CD4-positive, CD25-positive, alpha-beta regulatory T cell (primary cell): ENCODE measurements at regions not wholly inside any gene's neighbourhood (a gene's known extent, or its start where the extent isn't known, plus 50 kb on each side); places are given as distances from the start of the nearest gene placed in this dataset.

ENCODE experiments used
- ATAC-seq, 2 donors: fragments of 150-1000 bp; cut with Tn5 transposase; one replicate each; pipeline ENCODE4 v1.10.0; 2021; ENCODE audit warnings: low read depth in 2 of 2, moderate number of reproducible peaks in 2 of 2, moderate library complexity in 1 of 2
- DNase-seq, 3 donors: peaks; one replicate each; pipeline versions ENCODE4 v3.0.0 to v3.0.0-alpha.2; 2012 to 2022; ENCODE audit warnings: mixed read lengths in 1 of 3
- H3K27ac ChIP-seq: one replicate; pipeline ENCODE4 v1.7.0; 2013; ENCODE audit warnings: mild to moderate bottlenecking, low read length; ENCODE audit not compliant: insufficient read depth, poor library complexity, severe bottlenecking
- H3K27me3 ChIP-seq: one replicate; pipeline ENCODE4 v1.7.0; 2013; ENCODE audit warnings: low read length; ENCODE audit not compliant: control insufficient read depth, insufficient read depth
- H3K36me3 ChIP-seq: one replicate; pipeline ENCODE4 v1.7.0; 2013; ENCODE audit warnings: mild to moderate bottlenecking, low read length, moderate library complexity; ENCODE audit not compliant: control insufficient read depth, insufficient read depth
- H3K4me1 ChIP-seq: 2 replicates; pipeline ENCODE4 v1.7.0; 2013; ENCODE audit warnings: mild to moderate bottlenecking, low read length; ENCODE audit not compliant: insufficient read depth, control insufficient read depth, poor library complexity, severe bottlenecking
- H3K4me3 ChIP-seq: one replicate; pipeline ENCODE4 v1.7.0; 2013; ENCODE audit warnings: low read depth, mild to moderate bottlenecking, low read length, moderate library complexity
- H3K9me3 ChIP-seq, 2 experiments: 1 replicate in 1 of 2; 2 replicates in 1 of 2; pipeline ENCODE4 v1.7.0; 2013; ENCODE audit warnings: low read length in 2 of 2, mild to moderate bottlenecking in 1 of 2, moderate library complexity in 1 of 2; ENCODE audit not compliant: control insufficient read depth in 2 of 2
- H3K27ac Mint-ChIP-seq, 3 donors: one replicate each; pipeline ENCODE4 v1.8.0; 2020 to 2022; ENCODE audit warnings: mild to moderate bottlenecking in 3 of 3, mixed read lengths in 3 of 3, moderate library complexity in 2 of 3
- H3K27me3 Mint-ChIP-seq: one replicate; pipeline ENCODE4 v1.8.0; 2022; ENCODE audit warnings: mild to moderate bottlenecking, mixed read lengths
- H3K36me3 Mint-ChIP-seq: one replicate; pipeline ENCODE4 v1.8.0; 2020; ENCODE audit warnings: mixed read lengths
- H3K4me1 Mint-ChIP-seq, 4 donors: one replicate each; pipeline ENCODE4 v1.8.0; 2020 to 2022; ENCODE audit warnings: mixed read lengths in 4 of 4, mild to moderate bottlenecking in 1 of 4
- H3K4me3 Mint-ChIP-seq, 4 donors: one replicate each; pipeline ENCODE4 v1.8.0; 2020 to 2022; ENCODE audit warnings: mild to moderate bottlenecking in 4 of 4, mixed read lengths in 4 of 4, moderate library complexity in 3 of 4
- H3K9me3 Mint-ChIP-seq, 7 donors: one replicate each; pipeline ENCODE4 v1.8.0; 2020 to 2022; ENCODE audit warnings: mixed read lengths in 7 of 7, mild to moderate bottlenecking in 3 of 7, moderate library complexity in 2 of 7

DNA sequence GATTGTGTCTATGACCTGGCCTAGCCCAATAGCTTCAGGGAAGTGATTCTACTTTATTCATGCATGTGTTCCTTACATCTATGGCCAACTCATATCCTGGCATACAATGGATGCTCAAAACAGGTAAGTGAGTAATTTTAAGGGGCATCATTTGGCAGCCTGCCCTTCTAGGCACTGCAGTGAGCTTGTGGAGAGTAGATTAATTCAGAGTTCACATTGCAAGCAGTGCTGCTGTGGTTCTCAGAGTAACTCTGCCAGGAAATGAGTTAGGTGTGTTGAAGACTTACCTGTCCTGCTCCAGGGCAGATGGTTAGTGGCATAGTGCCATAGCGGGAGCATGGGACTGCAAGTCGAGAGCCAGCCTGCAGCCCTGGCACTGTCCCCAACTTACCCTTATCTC lies 158.0 kb downstream of the SCP2D1 start:
- Histone ChIP-seq H3K27me3 (no peaks in the 10 kb centered on the region), H3K4me1 (no peaks in the 10 kb centered on the region), H3K9me3 (no peaks in the 10 kb centered on the region), H3K27ac (no peak overlapping the region), H3K36me3 (no peaks in the 10 kb centered on the region), H3K4me3 (no peak overlapping the region)
- Mint-ChIP-seq H3K27ac (no peak overlapping the region), H3K4me1 (no peaks in the 10 kb centered on the region), H3K4me3 (no peak overlapping the region), H3K27me3 (no peaks in the 10 kb centered on the region), H3K36me3 (no peaks in the 10 kb centered on the region), H3K9me3 (peaks cover 0 to 1% (median 0%) of the 10 kb centered on the region in 7 donors)
- DNase-seq (no peak), ATAC-seq (no peak)

GRCh38 chr20:18972251-18972876 lies 158.8 kb downstream of the SCP2D1 start:
- no peak for DNase-seq
- no peaks in the 10 kb centered on the region for H3K4me1 Mint-ChIP-seq
- no peak overlapping the region for H3K27ac Mint-ChIP-seq

GRCh38 chr20:18973529-18974173 lies 160.1 kb downstream of the SCP2D1 start:
- no peaks in the 10 kb centered on the region for H3K36me3 ChIP-seq
- Mint-ChIP-seq H3K9me3 (peaks cover 0 to 2% (median 0%) of the 10 kb centered on the region in 7 donors), H3K27ac (no peak overlapping the region), H3K4me1 (no peaks in the 10 kb centered on the region), H3K36me3 (no peaks in the 10 kb centered on the region), H3K4me3 (no peak overlapping the region), H3K27me3 (no peaks in the 10 kb centered on the region)
- H3K4me3 ChIP-seq = no peak overlapping the region
- H3K27ac ChIP-seq = no peak overlapping the region
- no peaks in the 10 kb centered on the region for H3K9me3 ChIP-seq
- no peak for ATAC-seq
- H3K27me3 ChIP-seq = no peaks in the 10 kb centered on the region
- H3K4me1 ChIP-seq = no peaks in the 10 kb centered on the region
- DNase-seq = no peak

More at GRCh38 chr20:18972251-18972876, 158.8 kb downstream of the SCP2D1 start:
- Histone ChIP-seq H3K4me3 (no peak overlapping the region), H3K9me3 (no peaks in the 10 kb centered on the region), H3K36me3 (no peaks in the 10 kb centered on the region), H3K27ac (no peak overlapping the region), H3K4me1 (no peaks in the 10 kb centered on the region), H3K27me3 (no peaks in the 10 kb centered on the region)
- H3K4me3 Mint-ChIP-seq = no peak overlapping the region
- no peaks in the 10 kb centered on the region for H3K27me3 Mint-ChIP-seq
- no peaks in the 10 kb centered on the region for H3K36me3 Mint-ChIP-seq
- H3K9me3 Mint-ChIP-seq = peaks cover 0 to 1% (median 0%) of the 10 kb centered on the region in 7 donors
- ATAC-seq = no peak

- Histone ChIP-seq H3K36me3 (no peaks in the 10 kb centered on the region), H3K4me3 (no peak overlapping the region), H3K9me3 (no peaks in the 10 kb centered on the region), H3K4me1 (no peaks in the 10 kb centered on the region), H3K27ac (no peak overlapping the region), H3K27me3 (no peaks in the 10 kb centered on the region)
- H3K4me3 Mint-ChIP-seq = no peak overlapping the region
- no peaks in the 10 kb centered on the region for H3K27me3 Mint-ChIP-seq
- H3K36me3 Mint-ChIP-seq = no peaks in the 10 kb centered on the region
- peaks cover 0 to 2% (median 0%) of the 10 kb centered on the region in 7 donors for H3K9me3 Mint-ChIP-seq
- H3K27ac Mint-ChIP-seq = no peak overlapping the region
- DNase-seq = no peak
- no peak for ATAC-seq
- no peaks in the 10 kb centered on the region for H3K4me1 Mint-ChIP-seq
These were observed 161.1 kb downstream of the SCP2D1 start for GRCh38 chr20:18974660-18975059.

GRCh38 chr20:18977441-18977840 lies 163.9 kb downstream of the SCP2D1 start:
- no peaks in the 10 kb centered on the region for H3K27me3 ChIP-seq
- H3K4me1 ChIP-seq = no peaks in the 10 kb centered on the region
- H3K27ac ChIP-seq = no peak overlapping the region
- H3K36me3 ChIP-seq = no peaks in the 10 kb centered on the region
- no peak overlapping the region for H3K4me3 ChIP-seq
- no peaks in the 10 kb centered on the region for H3K4me1 Mint-ChIP-seq
- H3K27ac Mint-ChIP-seq = no peak overlapping the region
- no peaks in the 10 kb centered on the region for H3K27me3 Mint-ChIP-seq
- peaks cover 0 to 2% (median 0%) of the 10 kb centered on the region in 7 donors for H3K9me3 Mint-ChIP-seq
- H3K4me3 Mint-ChIP-seq = no peak overlapping the region
- no peak for ATAC-seq
- no peaks in the 10 kb centered on the region for H3K9me3 ChIP-seq
- H3K36me3 Mint-ChIP-seq = no peaks in the 10 kb centered on the region
- no peak for DNase-seq

DNA sequence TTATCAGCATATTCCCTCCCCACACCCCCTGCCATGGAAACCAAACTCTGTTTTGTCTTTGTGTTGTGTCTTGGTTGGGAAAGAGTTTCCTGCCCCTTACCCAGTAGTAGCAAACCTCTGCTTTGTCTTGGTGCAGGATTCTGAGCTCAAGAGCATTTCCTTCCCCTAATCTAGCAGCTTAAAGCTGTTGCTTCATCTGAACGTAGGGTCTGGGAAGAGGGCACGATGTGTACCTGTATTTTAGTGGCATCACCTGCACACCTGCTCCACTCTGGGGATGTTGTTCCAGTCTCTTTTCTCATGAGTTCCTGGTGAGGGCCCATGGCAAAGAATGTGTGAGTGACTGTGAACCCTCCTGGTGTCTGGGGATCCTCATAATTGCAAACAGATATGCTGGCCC lies 164.7 kb downstream of the SCP2D1 start:
- DNase-seq = no peak
- Histone ChIP-seq H3K27ac (no peak overlapping the region), H3K9me3 (no peaks in the 10 kb centered on the region), H3K36me3 (no peaks in the 10 kb centered on the region), H3K27me3 (no peaks in the 10 kb centered on the region), H3K4me1 (no peaks in the 10 kb centered on the region), H3K4me3 (no peak overlapping the region)
- H3K4me3 Mint-ChIP-seq = no peak overlapping the region
- no peak overlapping the region for H3K27ac Mint-ChIP-seq
- H3K27me3 Mint-ChIP-seq = no peaks in the 10 kb centered on the region
- H3K36me3 Mint-ChIP-seq = no peaks in the 10 kb centered on the region
- peaks cover 0 to 2% (median 0%) of the 10 kb centered on the region in 7 donors for H3K9me3 Mint-ChIP-seq
- no peak for ATAC-seq
- H3K4me1 Mint-ChIP-seq = no peaks in the 10 kb centered on the region

- Mint-ChIP-seq H3K27ac (no peak overlapping the region), H3K9me3 (peaks cover 0 to 4% (median 0%) of the 10 kb centered on the region in 7 donors), H3K27me3 (no peaks in the 10 kb centered on the region), H3K4me3 (no peak overlapping the region), H3K36me3 (no peaks in the 10 kb centered on the region), H3K4me1 (no peaks in the 10 kb centered on the region)
- DNase-seq = no peak
- no peaks in the 10 kb centered on the region for H3K36me3 ChIP-seq
- H3K4me1 ChIP-seq = no peaks in the 10 kb centered on the region
- no peak for ATAC-seq
- no peaks in the 10 kb centered on the region for H3K9me3 ChIP-seq
- H3K27me3 ChIP-seq = no peaks in the 10 kb centered on the region
- no peak overlapping the region for H3K4me3 ChIP-seq
- no peak overlapping the region for H3K27ac ChIP-seq
These were observed 165.5 kb downstream of the SCP2D1 start for GRCh38 chr20:18979132-18979531.

GRCh38 chr20:18981962-18982539 lies 168.5 kb downstream of the SCP2D1 start:
- no peaks in the 10 kb centered on the region for H3K36me3 Mint-ChIP-seq
- H3K4me3 Mint-ChIP-seq = no peak overlapping the region
- no peak overlapping the region for H3K27ac Mint-ChIP-seq
- H3K4me1 Mint-ChIP-seq = no peaks in the 10 kb centered on the region
- H3K36me3 ChIP-seq = no peaks in the 10 kb centered on the region
- H3K27me3 Mint-ChIP-seq = no peaks in the 10 kb centered on the region
- no peak overlapping the region for H3K27ac ChIP-seq
- no peaks in the 10 kb centered on the region for H3K9me3 ChIP-seq
- DNase-seq (no peak), ATAC-seq (no peak)
- no peaks in the 10 kb centered on the region for H3K4me1 ChIP-seq
- peaks cover 0 to 3% (median 0%) of the 10 kb centered on the region in 7 donors for H3K9me3 Mint-ChIP-seq
- no peak overlapping the region for H3K4me3 ChIP-seq
- no peaks in the 10 kb centered on the region for H3K27me3 ChIP-seq
